ENCODE measurements at regions not wholly inside any gene's neighbourhood (a gene's known extent, or its start where the extent isn't known, plus 50 kb on each side); places are given as distances from the start of the nearest gene placed in this dataset.

- no peak for TF ChIP-seq POLR2A (IDR thresholded peaks at IDR 0.05)
- TF ChIP-seq, protein P1, sequence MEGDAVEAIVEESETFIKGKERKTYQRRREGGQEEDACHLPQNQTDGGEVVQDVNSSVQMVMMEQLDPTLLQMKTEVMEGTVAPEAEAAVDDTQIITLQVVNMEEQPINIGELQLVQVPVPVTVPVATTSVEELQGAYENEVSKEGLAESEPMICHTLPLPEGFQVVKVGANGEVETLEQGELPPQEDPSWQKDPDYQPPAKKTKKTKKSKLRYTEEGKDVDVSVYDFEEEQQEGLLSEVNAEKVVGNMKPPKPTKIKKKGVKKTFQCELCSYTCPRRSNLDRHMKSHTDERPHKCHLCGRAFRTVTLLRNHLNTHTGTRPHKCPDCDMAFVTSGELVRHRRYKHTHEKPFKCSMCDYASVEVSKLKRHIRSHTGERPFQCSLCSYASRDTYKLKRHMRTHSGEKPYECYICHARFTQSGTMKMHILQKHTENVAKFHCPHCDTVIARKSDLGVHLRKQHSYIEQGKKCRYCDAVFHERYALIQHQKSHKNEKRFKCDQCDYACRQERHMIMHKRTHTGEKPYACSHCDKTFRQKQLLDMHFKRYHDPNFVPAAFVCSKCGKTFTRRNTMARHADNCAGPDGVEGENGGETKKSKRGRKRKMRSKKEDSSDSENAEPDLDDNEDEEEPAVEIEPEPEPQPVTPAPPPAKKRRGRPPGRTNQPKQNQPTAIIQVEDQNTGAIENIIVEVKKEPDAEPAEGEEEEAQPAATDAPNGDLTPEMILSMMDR (IDR thresholded peaks at IDR 0.05), result no peak
These were observed 399.0 kb upstream of the KLF12 start for GRCh38 chr13:74533226-74533625.

Measured in gastroesophageal sphincter (tissue), 3 donors.